HEK293 (cell line): ENCODE measurements at regions not wholly inside any gene's neighbourhood (a gene's known extent, or its start where the extent isn't known, plus 50 kb on each side); places are given as distances from the start of the nearest gene placed in this dataset.

Experiments used
- KLF16 ChIP-seq: fragments of 450-650 bp; formaldehyde crosslinking; IDR thresholded peaks from 2 replicates; pipeline ENCODE4 v1.5.1; 2017; ENCODE audit warnings: missing biosample characterization, missing genetic modification characterization
- ZNF157 ChIP-seq: fragments of 450-650 bp; formaldehyde crosslinking; IDR thresholded peaks from 2 replicates; pipeline ENCODE4 v1.5.1; 2016; ENCODE audit warnings: missing biosample characterization, missing genetic modification characterization
- ZNF362 ChIP-seq: fragments of 450-650 bp; formaldehyde crosslinking; IDR thresholded peaks from 2 replicates; pipeline ENCODE4 v1.5.1; 2016; ENCODE audit warnings: missing biosample characterization, missing genetic modification characterization
- ZNF677 ChIP-seq: fragments of 450-650 bp; IDR thresholded peaks from 2 replicates; pipeline ENCODE4 v1.5.0; 2018; ENCODE audit warnings: missing biosample characterization, mild to moderate bottlenecking, missing genetic modification characterization, moderate library complexity
- TF ChIP-seq, protein P1 (sequence below): fragments of 450-650 bp; formaldehyde crosslinking; IDR thresholded peaks from 2 replicates; pipeline ENCODE4 v1.5.1; 2016; ENCODE audit warnings: missing biosample characterization, missing genetic modification characterization
- TF ChIP-seq, protein P2 (sequence below): fragments of 450-650 bp; formaldehyde crosslinking; IDR thresholded peaks from 2 replicates; pipeline ENCODE4 v1.5.1; 2016; ENCODE audit warnings: missing biosample characterization, missing genetic modification characterization, low read depth

GRCh38 chr10:3593611-3594010, 191.4 kb downstream of the KLF6 start:
- TF ChIP-seq, protein P1, sequence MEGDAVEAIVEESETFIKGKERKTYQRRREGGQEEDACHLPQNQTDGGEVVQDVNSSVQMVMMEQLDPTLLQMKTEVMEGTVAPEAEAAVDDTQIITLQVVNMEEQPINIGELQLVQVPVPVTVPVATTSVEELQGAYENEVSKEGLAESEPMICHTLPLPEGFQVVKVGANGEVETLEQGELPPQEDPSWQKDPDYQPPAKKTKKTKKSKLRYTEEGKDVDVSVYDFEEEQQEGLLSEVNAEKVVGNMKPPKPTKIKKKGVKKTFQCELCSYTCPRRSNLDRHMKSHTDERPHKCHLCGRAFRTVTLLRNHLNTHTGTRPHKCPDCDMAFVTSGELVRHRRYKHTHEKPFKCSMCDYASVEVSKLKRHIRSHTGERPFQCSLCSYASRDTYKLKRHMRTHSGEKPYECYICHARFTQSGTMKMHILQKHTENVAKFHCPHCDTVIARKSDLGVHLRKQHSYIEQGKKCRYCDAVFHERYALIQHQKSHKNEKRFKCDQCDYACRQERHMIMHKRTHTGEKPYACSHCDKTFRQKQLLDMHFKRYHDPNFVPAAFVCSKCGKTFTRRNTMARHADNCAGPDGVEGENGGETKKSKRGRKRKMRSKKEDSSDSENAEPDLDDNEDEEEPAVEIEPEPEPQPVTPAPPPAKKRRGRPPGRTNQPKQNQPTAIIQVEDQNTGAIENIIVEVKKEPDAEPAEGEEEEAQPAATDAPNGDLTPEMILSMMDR = no peak
- TF ChIP-seq ZNF362 (tag by site-specific recombination) (no peak), ZNF677 (no peak), ZNF157 (tag by site-specific recombination) (no peak), KLF16 (tag by site-specific recombination) (no peak)
- TF ChIP-seq, protein P2, sequence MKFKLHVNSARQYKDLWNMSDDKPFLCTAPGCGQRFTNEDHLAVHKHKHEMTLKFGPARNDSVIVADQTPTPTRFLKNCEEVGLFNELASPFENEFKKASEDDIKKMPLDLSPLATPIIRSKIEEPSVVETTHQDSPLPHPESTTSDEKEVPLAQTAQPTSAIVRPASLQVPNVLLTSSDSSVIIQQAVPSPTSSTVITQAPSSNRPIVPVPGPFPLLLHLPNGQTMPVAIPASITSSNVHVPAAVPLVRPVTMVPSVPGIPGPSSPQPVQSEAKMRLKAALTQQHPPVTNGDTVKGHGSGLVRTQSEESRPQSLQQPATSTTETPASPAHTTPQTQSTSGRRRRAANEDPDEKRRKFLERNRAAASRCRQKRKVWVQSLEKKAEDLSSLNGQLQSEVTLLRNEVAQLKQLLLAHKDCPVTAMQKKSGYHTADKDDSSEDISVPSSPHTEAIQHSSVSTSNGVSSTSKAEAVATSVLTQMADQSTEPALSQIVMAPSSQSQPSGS (tag by site-specific recombination) = no peak
